ENCODE measurements at regions not wholly inside any gene's neighbourhood (a gene's known extent, or its start where the extent isn't known, plus 50 kb on each side); places are given as distances from the start of the nearest gene placed in this dataset.

- TF ChIP-seq CTCF (conservative IDR thresholded peaks at IDR 0.05) = no peak
- H3K4me1 ChIP-seq (ENCODE audit: control insufficient read depth, insufficient read depth, low read length) = no peaks in the 10 kb centered on the region
- H3K9me3 ChIP-seq (ENCODE audit: control insufficient read depth, low read length) = peaks cover 12% of the 10 kb centered on the region
- no peak overlapping the region for H3K27ac ChIP-seq (ENCODE audit: low read depth, low read length)
- no peaks in the 10 kb centered on the region for H3K36me3 ChIP-seq (ENCODE audit: control insufficient read depth, insufficient read depth, low read length)
- no peaks in the 10 kb centered on the region for H3K27me3 ChIP-seq (ENCODE audit: control insufficient read depth, insufficient read depth, low read length, poor library complexity, severe bottlenecking)
- Mint-ChIP-seq H3K27ac (no peak overlapping the region), H3K4me1 (no peaks in the 10 kb centered on the region), H3K27me3 (ENCODE audit: insufficient read depth) (no peaks in the 10 kb centered on the region), H3K9me3 (peaks cover 10% of the 10 kb centered on the region), H3K4me3 (no peak overlapping the region), H3K36me3 (ENCODE audit: low read depth) (peaks cover 2% of the 10 kb centered on the region)
- no peak for DNase-seq
- H3K4me3 ChIP-seq (ENCODE audit: low read length) = no peak overlapping the region
- no peak overlapping the region for H3K9ac ChIP-seq (ENCODE audit: extremely low read depth, low read length, poor library complexity, severe bottlenecking)
- WGBS, 2 experiments (ENCODE audit: insufficient coverage in 1 of 2, insufficient read length in 1 of 2) = 90 to 100% methylated on average over 1 of the region's 1 CpG
Observed at GRCh38 chr12:85529896-85530295, 249.9 kb downstream of the ALX1 start.

GRCh38 chr12:85530456-85530855, 250.4 kb downstream of the ALX1 start:
- no peak overlapping the region for H3K4me3 ChIP-seq (ENCODE audit: low read length)
- no peaks in the 10 kb centered on the region for H3K4me1 ChIP-seq (ENCODE audit: control insufficient read depth, insufficient read depth, low read length)
- DNase-seq = no peak
- H3K9me3 ChIP-seq (ENCODE audit: control insufficient read depth, low read length) = peaks cover 16% of the 10 kb centered on the region
- H3K27me3 ChIP-seq (ENCODE audit: control insufficient read depth, insufficient read depth, low read length, poor library complexity, severe bottlenecking) = no peaks in the 10 kb centered on the region
- TF ChIP-seq CTCF (conservative IDR thresholded peaks at IDR 0.05) = no peak
- Mint-ChIP-seq H3K27ac (no peak overlapping the region), H3K4me1 (no peaks in the 10 kb centered on the region), H3K36me3 (ENCODE audit: low read depth) (peaks cover 2% of the 10 kb centered on the region), H3K9me3 (peaks cover 10% of the 10 kb centered on the region), H3K27me3 (ENCODE audit: insufficient read depth) (no peaks in the 10 kb centered on the region), H3K4me3 (no peak overlapping the region)
- 82% methylated on average over 4 of the region's 4 CpGs; no CpG with 5 or more reads in 1 of the 2 experiments for WGBS, 2 experiments (ENCODE audit: insufficient coverage in 1 of 2, insufficient read length in 1 of 2)
- H3K27ac ChIP-seq (ENCODE audit: low read depth, low read length) = no peak overlapping the region
- no peaks in the 10 kb centered on the region for H3K36me3 ChIP-seq (ENCODE audit: control insufficient read depth, insufficient read depth, low read length)
- H3K9ac ChIP-seq (ENCODE audit: extremely low read depth, low read length, poor library complexity, severe bottlenecking) = no peak overlapping the region

- peaks cover 10% of the 10 kb centered on the region for H3K9me3 Mint-ChIP-seq
- DNase-seq = no peak
- no peak overlapping the region for H3K4me3 ChIP-seq (ENCODE audit: low read length)
- no peaks in the 10 kb centered on the region for H3K27me3 Mint-ChIP-seq (ENCODE audit: insufficient read depth)
- WGBS, 2 experiments (ENCODE audit: insufficient coverage in 1 of 2, insufficient read length in 1 of 2) = no CpG with 5 or more reads among the region's 1 CpG
- H3K27me3 ChIP-seq (ENCODE audit: control insufficient read depth, insufficient read depth, low read length, poor library complexity, severe bottlenecking) = no peaks in the 10 kb centered on the region
- H3K27ac ChIP-seq (ENCODE audit: low read depth, low read length) = no peak overlapping the region
- H3K4me1 Mint-ChIP-seq = peaks cover 1% of the 10 kb centered on the region
- H3K9ac ChIP-seq (ENCODE audit: extremely low read depth, low read length, poor library complexity, severe bottlenecking) = no peak overlapping the region
- no peak overlapping the region for H3K27ac Mint-ChIP-seq
- TF ChIP-seq CTCF (conservative IDR thresholded peaks at IDR 0.05) = no peak
- peaks cover 2% of the 10 kb centered on the region for H3K36me3 Mint-ChIP-seq (ENCODE audit: low read depth)
- H3K9me3 ChIP-seq (ENCODE audit: control insufficient read depth, low read length) = peaks cover 16% of the 10 kb centered on the region
- no peak overlapping the region for H3K4me3 Mint-ChIP-seq
- H3K4me1 ChIP-seq (ENCODE audit: control insufficient read depth, insufficient read depth, low read length) = no peaks in the 10 kb centered on the region
- no peaks in the 10 kb centered on the region for H3K36me3 ChIP-seq (ENCODE audit: control insufficient read depth, insufficient read depth, low read length)
Observed at GRCh38 chr12:85531341-85531740, 251.3 kb downstream of the ALX1 start.

Measured in endodermal cell (in vitro differentiated cells).